GM08714 (cell line): ENCODE measurements at regions not wholly inside any gene's neighbourhood (a gene's known extent, or its start where the extent isn't known, plus 50 kb on each side); places are given as distances from the start of the nearest gene placed in this dataset.

ENCODE experiments used
- H3K4me3 ChIP-seq: fragments of 200-500 bp; sonication (Bioruptor generic); 2 replicates; pipeline ENCODE4 v1.5.1; 2014; ENCODE audit warnings: mild to moderate bottlenecking, low read length, inconsistent platforms
- ZNF274 ChIP-seq: IDR thresholded peaks from 2 replicates; pipeline ENCODE4 v1.6.1; 2012; ENCODE audit warnings: mild to moderate bottlenecking, low read depth, low read length

- no peak for TF ChIP-seq ZNF274
- H3K4me3 ChIP-seq, result no peak overlapping the region
Measured at GRCh38 chr11:104666624-104667023, 231.6 kb downstream of the CASP12 start.

GRCh38 chr11:104665641-104666040 lies 232.6 kb downstream of the CASP12 start:
- H3K4me3 ChIP-seq, result no peak overlapping the region
- no peak for TF ChIP-seq ZNF274

GRCh38 chr11:104663190-104664140 lies 234.8 kb downstream of the CASP12 start:
- no peak overlapping the region for H3K4me3 ChIP-seq
- no peak for TF ChIP-seq ZNF274

- no peak overlapping the region for H3K4me3 ChIP-seq
- no peak for TF ChIP-seq ZNF274
Measured at GRCh38 chr11:104661901-104662300, 236.4 kb downstream of the CASP12 start.

GRCh38 chr11:104661471-104661870 lies 236.8 kb downstream of the CASP12 start:
- TF ChIP-seq ZNF274, result no peak

GRCh38 chr11:104658177-104658576 lies 240.1 kb downstream of the CASP12 start:
- no peak overlapping the region for H3K4me3 ChIP-seq
- TF ChIP-seq ZNF274, result no peak

More at GRCh38 chr11:104661471-104661870, 236.8 kb downstream of the CASP12 start:
- no peak overlapping the region for H3K4me3 ChIP-seq

- no peak for TF ChIP-seq ZNF274
- no peak overlapping the region for H3K4me3 ChIP-seq
Measured at GRCh38 chr11:104657083-104657482, 241.2 kb downstream of the CASP12 start.

GRCh38 chr11:104655066-104655465 lies 243.2 kb downstream of the CASP12 start:
- no peak overlapping the region for H3K4me3 ChIP-seq
- TF ChIP-seq ZNF274, result no peak

- H3K4me3 ChIP-seq, result no peak overlapping the region
- TF ChIP-seq ZNF274, result no peak
Measured at GRCh38 chr11:104654181-104654813, 244.0 kb downstream of the CASP12 start.

- no peak for TF ChIP-seq ZNF274
- no peak overlapping the region for H3K4me3 ChIP-seq
Measured at GRCh38 chr11:104653407-104653806, 244.9 kb downstream of the CASP12 start.

GRCh38 chr11:104652996-104653395 lies 245.3 kb downstream of the CASP12 start:
- H3K4me3 ChIP-seq, result no peak overlapping the region
- TF ChIP-seq ZNF274, result no peak

GRCh38 chr11:104650234-104650633 lies 248.0 kb downstream of the CASP12 start:
- no peak for TF ChIP-seq ZNF274
- H3K4me3 ChIP-seq, result no peak overlapping the region

- no peak overlapping the region for H3K4me3 ChIP-seq
- TF ChIP-seq ZNF274, result no peak
Measured at GRCh38 chr11:104649002-104649401, 249.3 kb downstream of the CASP12 start.

GRCh38 chr11:104645261-104646222 lies 252.7 kb downstream of the CASP12 start:
- no peak for TF ChIP-seq ZNF274
- no peak overlapping the region for H3K4me3 ChIP-seq
